Mesothelial cell of epicardium (in vitro differentiated cells): ENCODE measurements at regions not wholly inside any gene's neighbourhood (a gene's known extent, or its start where the extent isn't known, plus 50 kb on each side); places are given as distances from the start of the nearest gene placed in this dataset.

Experiments used
- DNase-seq, 2 experiments: peaks; one replicate each; pipeline ENCODE4 v3.0.0; 2021; ENCODE audit warnings: low spot score in 2 of 2; ENCODE audit not compliant: unreplicated experiment in 2 of 2
- H3K27ac Mint-ChIP-seq: 2 replicates; pipeline ENCODE4 v1.8.0; 2021; ENCODE audit warnings: mixed read lengths
- H3K27me3 Mint-ChIP-seq: 2 replicates; pipeline ENCODE4 v1.8.0; 2021; ENCODE audit warnings: low read depth, mixed read lengths
- H3K36me3 Mint-ChIP-seq: 2 replicates; pipeline ENCODE4 v1.8.0; 2021; ENCODE audit warnings: mixed read lengths
- H3K4me1 Mint-ChIP-seq: 2 replicates; pipeline ENCODE4 v1.8.0; 2021; ENCODE audit warnings: mixed read lengths
- H3K4me3 Mint-ChIP-seq: 2 replicates; pipeline ENCODE4 v1.8.0; 2021; ENCODE audit warnings: mild to moderate bottlenecking, moderate library complexity, mixed read lengths
- H3K9me3 Mint-ChIP-seq: 2 replicates; pipeline ENCODE4 v1.8.0; 2021; ENCODE audit warnings: mixed read lengths
- CTCF ChIP-seq: fragments of 200-600 bp; sonication (generic); IDR thresholded peaks from one replicate; pipeline ENCODE4 v1.5.0; 2021; ENCODE audit warnings: antibody characterized with exemption; ENCODE audit not compliant: unreplicated experiment

- H3K4me1 Mint-ChIP-seq: peaks cover 30% of the 10 kb centered on the region
Measured at GRCh38 chr10:117718986-117719920, 176.7 kb downstream of the EMX2 start.

DNA sequence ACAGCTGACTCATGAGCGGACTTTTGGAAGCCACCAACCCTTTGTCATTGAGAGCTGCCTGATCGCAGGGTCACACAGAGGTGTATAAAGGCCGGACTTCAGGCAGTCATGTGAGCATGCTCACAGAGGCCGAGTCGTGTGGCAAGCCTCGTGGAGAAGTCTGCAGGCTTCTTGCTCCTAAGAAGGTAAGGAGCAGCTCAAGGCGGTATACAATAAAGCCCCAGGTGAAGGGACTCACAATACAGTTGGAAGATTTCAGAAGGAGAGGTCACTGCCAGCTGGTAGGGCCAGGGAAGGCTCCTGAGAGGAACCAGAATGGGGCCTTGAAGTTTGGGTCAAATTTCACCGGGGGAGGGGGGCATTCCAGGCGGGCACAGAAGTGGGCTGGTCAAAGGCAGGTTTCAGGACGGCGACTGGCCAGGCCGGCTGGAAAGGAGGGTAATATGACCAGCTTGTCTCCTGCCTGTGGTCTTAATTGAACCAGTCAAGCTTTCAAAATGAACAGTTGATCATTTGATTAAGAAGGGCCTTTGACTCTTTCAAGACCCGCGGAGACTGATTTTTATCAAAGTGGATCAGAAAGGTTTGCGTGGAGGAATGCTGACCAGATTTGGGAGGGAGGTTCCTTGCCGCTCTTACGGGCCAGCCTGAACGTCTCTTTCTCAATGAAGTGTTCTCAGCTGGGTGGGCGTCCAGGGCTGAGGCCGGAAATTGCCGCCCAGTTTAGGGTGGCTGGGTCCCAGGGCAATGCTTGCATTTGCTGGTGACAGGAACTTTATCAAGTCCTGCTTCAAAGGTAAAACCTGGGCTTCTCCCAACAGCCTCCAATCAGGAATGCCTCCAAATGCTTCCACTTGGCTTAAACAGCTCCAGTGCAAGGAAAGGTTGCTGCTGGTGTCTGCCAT, 178.6 kb downstream of the EMX2 start:
- peak overlapping the region; percentile 25 for H3K27ac Mint-ChIP-seq
- H3K27me3 Mint-ChIP-seq: peaks cover 11% of the 10 kb centered on the region
- DNase-seq: no peak
- H3K4me3 Mint-ChIP-seq: no peak overlapping the region
- no peak for TF ChIP-seq CTCF
- peaks cover 30% of the 10 kb centered on the region for H3K4me1 Mint-ChIP-seq
- H3K9me3 Mint-ChIP-seq: peaks cover 12% of the 10 kb centered on the region
- no peaks in the 10 kb centered on the region for H3K36me3 Mint-ChIP-seq

More at GRCh38 chr10:117718986-117719920, 176.7 kb downstream of the EMX2 start:
- no peak overlapping the region for H3K4me3 Mint-ChIP-seq
- no peak for TF ChIP-seq CTCF
- no peak overlapping the region for H3K27ac Mint-ChIP-seq
- peaks cover 10% of the 10 kb centered on the region for H3K9me3 Mint-ChIP-seq
- DNase-seq: no peak
- H3K27me3 Mint-ChIP-seq: peaks cover 7% of the 10 kb centered on the region
- H3K36me3 Mint-ChIP-seq: no peaks in the 10 kb centered on the region

DNA sequence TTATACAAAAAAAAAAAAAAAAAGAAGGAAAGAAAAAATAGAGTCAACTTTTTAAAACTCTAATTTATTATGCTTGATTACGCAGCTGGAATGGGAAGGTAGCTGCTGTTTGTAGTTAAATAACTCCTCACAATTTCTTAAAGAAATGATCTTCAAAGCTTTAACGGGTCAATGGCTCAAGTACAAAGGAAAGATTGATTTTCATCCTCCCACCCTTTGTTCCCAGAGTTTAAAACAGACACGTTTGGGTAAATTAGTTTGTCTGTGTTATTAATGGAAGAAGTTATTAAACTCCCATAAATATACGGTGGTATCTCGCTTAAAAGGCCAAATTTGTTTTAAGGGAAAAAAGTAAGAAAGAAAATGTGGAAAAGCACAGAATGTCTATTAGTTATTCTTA, 179.3 kb downstream of the EMX2 start:
- Mint-ChIP-seq H3K27ac (no peak overlapping the region), H3K4me3 (no peak overlapping the region), H3K27me3 (peaks cover 11% of the 10 kb centered on the region), H3K36me3 (no peaks in the 10 kb centered on the region), H3K9me3 (peaks cover 12% of the 10 kb centered on the region), H3K4me1 (peaks cover 30% of the 10 kb centered on the region)
- DNase-seq: no peak
- TF ChIP-seq CTCF: no peak

DNA sequence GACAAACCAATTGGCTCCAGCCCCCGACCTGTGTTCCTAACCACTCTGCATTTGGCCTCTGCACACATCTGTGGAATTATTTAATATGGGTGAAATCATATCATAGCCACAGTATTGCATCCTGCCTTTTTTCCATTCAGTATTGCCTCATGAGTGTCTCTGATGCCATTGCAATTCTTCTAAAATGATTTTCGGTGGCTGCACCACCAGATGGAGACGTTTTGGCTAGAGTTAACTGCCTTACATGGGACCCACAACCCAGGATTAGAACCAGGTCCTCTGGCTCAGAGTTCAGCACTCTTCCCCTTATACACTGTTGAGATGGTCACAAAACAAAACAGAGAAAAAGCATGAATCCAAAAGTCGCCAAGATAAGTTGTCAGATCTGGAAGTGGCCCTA, 180.8 kb downstream of the EMX2 start:
- Mint-ChIP-seq H3K27ac (no peak overlapping the region), H3K4me3 (no peak overlapping the region)

More for the DNA sequence above, 180.8 kb downstream of the EMX2 start:
- Mint-ChIP-seq H3K36me3 (no peaks in the 10 kb centered on the region), H3K27me3 (peaks cover 24% of the 10 kb centered on the region), H3K9me3 (peaks cover 12% of the 10 kb centered on the region), H3K4me1 (peaks cover 30% of the 10 kb centered on the region)
- TF ChIP-seq CTCF: no peak
- no peak for DNase-seq
